ENCODE measurements at regions not wholly inside any gene's neighbourhood (a gene's known extent, or its start where the extent isn't known, plus 50 kb on each side); places are given as distances from the start of the nearest gene placed in this dataset.
"Not testable (repeated sequence)": the region's sequence is repeated elsewhere in the genome, so short reads cannot be mapped to it uniquely, and the experiment has no call there.

DNA sequence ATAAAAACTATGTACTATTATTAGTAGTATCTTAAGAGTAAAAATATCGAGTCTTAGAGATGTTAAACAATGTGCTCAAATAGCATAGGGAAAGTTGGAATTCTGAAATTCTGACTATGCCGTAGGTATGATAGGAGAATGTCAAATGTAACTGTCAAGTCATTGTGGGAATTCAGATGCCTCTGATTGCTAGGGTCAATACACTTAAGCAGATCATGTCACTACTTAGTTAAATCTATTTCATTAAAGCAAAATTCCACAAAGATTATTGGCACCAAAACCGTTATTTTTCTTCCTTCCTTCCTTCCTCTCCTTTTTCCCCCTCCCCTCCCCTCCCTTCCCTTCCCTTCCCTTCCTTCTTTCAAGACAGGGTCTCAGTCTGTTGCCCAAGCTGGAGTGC lies 115.5 kb downstream of the CCDC74A start:
- TF ChIP-seq, protein P1, sequence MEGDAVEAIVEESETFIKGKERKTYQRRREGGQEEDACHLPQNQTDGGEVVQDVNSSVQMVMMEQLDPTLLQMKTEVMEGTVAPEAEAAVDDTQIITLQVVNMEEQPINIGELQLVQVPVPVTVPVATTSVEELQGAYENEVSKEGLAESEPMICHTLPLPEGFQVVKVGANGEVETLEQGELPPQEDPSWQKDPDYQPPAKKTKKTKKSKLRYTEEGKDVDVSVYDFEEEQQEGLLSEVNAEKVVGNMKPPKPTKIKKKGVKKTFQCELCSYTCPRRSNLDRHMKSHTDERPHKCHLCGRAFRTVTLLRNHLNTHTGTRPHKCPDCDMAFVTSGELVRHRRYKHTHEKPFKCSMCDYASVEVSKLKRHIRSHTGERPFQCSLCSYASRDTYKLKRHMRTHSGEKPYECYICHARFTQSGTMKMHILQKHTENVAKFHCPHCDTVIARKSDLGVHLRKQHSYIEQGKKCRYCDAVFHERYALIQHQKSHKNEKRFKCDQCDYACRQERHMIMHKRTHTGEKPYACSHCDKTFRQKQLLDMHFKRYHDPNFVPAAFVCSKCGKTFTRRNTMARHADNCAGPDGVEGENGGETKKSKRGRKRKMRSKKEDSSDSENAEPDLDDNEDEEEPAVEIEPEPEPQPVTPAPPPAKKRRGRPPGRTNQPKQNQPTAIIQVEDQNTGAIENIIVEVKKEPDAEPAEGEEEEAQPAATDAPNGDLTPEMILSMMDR (IDR thresholded peaks at IDR 0.05 in 4 of 5, conservative IDR thresholded peaks at IDR 0.05 in 1 of 5) = not testable (repeated sequence)
- not testable (repeated sequence) for TF ChIP-seq POLR2A (IDR thresholded peaks at IDR 0.05)
